Endodermal cell (in vitro differentiated cells): ENCODE measurements at regions not wholly inside any gene's neighbourhood (a gene's known extent, or its start where the extent isn't known, plus 50 kb on each side); places are given as distances from the start of the nearest gene placed in this dataset.

Experiments used
- DNase-seq: peaks from one replicate; pipeline ENCODE4 v3.0.0-alpha.2; 2017
- H3K27ac ChIP-seq: 2 replicates; pipeline ENCODE4 v1.5.1; 2013; ENCODE audit warnings: mild to moderate bottlenecking, low read depth, low read length, moderate library complexity
- H3K27me3 ChIP-seq: 2 replicates; pipeline ENCODE4 v1.6.1; 2013; ENCODE audit warnings: mild to moderate bottlenecking, low read length, moderate library complexity; ENCODE audit not compliant: insufficient read depth, control insufficient read depth, poor library complexity, severe bottlenecking
- H3K36me3 ChIP-seq: 2 replicates; pipeline ENCODE4 v1.7.0; 2013; ENCODE audit warnings: mild to moderate bottlenecking, low read length, moderate library complexity; ENCODE audit not compliant: control insufficient read depth, insufficient read depth
- H3K4me1 ChIP-seq: one replicate; pipeline ENCODE4 v1.7.0; 2013; ENCODE audit warnings: low read length; ENCODE audit not compliant: control insufficient read depth, insufficient read depth
- H3K4me3 ChIP-seq: 2 replicates; pipeline ENCODE4 v1.5.1; 2013; ENCODE audit warnings: mild to moderate bottlenecking, low read length, moderate library complexity
- H3K9ac ChIP-seq: 2 replicates; pipeline ENCODE4 v1.6.1; 2013; ENCODE audit warnings: mild to moderate bottlenecking, low read length, moderate library complexity; ENCODE audit not compliant: poor library complexity, severe bottlenecking; ENCODE audit errors: extremely low read depth
- H3K9me3 ChIP-seq: 2 replicates; pipeline ENCODE4 v1.6.1; 2013; ENCODE audit warnings: mild to moderate bottlenecking, low read length, moderate library complexity; ENCODE audit not compliant: control insufficient read depth
- H3K27ac Mint-ChIP-seq: 2 replicates; pipeline ENCODE4 v1.8.0; 2020; ENCODE audit warnings: mixed read lengths
- H3K27me3 Mint-ChIP-seq: 2 replicates; pipeline ENCODE4 v1.8.0; 2021; ENCODE audit warnings: mild to moderate bottlenecking, mixed read lengths; ENCODE audit not compliant: insufficient read depth
- H3K36me3 Mint-ChIP-seq: 2 replicates; pipeline ENCODE4 v1.8.0; 2020; ENCODE audit warnings: low read depth, mixed read lengths
- H3K4me1 Mint-ChIP-seq: 2 replicates; pipeline ENCODE4 v1.8.0; 2020; ENCODE audit warnings: mixed read lengths
- H3K4me3 Mint-ChIP-seq: 2 replicates; pipeline ENCODE4 v1.8.0; 2020; ENCODE audit warnings: mild to moderate bottlenecking, moderate library complexity, mixed read lengths
- H3K9me3 Mint-ChIP-seq: 2 replicates; pipeline ENCODE4 v1.8.0; 2020; ENCODE audit warnings: mild to moderate bottlenecking, mixed read lengths
- WGBS, 2 experiments: methylation state at CpG; one replicate each; pipeline versions ENCODE4 v1.1.5 to v1.1.7; 2013; ENCODE audit warnings: missing lambda C conversion rate in 2 of 2, mixed read lengths in 1 of 2; ENCODE audit not compliant: insufficient coverage in 1 of 2, insufficient read length in 1 of 2; 5-methylcytosine and 5-hydroxymethylcytosine counted together
- TF ChIP-seq, protein P1 (sequence below): fragments of 200-600 bp; sonication (generic); conservative IDR thresholded peaks from 2 replicates; pipeline ENCODE4 v1.5.0; 2021; ENCODE audit warnings: antibody characterized with exemption, mild to moderate bottlenecking

GRCh38 chr2:107336526-107336925, 450.6 kb upstream of the ST6GAL2 start:
- Mint-ChIP-seq H3K36me3 (no peaks in the 10 kb centered on the region), H3K27me3 (no peaks in the 10 kb centered on the region), H3K4me3 (no peak overlapping the region), H3K9me3 (no peaks in the 10 kb centered on the region), H3K4me1 (no peaks in the 10 kb centered on the region), H3K27ac (no peak overlapping the region)
- TF ChIP-seq, protein P1, sequence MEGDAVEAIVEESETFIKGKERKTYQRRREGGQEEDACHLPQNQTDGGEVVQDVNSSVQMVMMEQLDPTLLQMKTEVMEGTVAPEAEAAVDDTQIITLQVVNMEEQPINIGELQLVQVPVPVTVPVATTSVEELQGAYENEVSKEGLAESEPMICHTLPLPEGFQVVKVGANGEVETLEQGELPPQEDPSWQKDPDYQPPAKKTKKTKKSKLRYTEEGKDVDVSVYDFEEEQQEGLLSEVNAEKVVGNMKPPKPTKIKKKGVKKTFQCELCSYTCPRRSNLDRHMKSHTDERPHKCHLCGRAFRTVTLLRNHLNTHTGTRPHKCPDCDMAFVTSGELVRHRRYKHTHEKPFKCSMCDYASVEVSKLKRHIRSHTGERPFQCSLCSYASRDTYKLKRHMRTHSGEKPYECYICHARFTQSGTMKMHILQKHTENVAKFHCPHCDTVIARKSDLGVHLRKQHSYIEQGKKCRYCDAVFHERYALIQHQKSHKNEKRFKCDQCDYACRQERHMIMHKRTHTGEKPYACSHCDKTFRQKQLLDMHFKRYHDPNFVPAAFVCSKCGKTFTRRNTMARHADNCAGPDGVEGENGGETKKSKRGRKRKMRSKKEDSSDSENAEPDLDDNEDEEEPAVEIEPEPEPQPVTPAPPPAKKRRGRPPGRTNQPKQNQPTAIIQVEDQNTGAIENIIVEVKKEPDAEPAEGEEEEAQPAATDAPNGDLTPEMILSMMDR = no peak
- Histone ChIP-seq H3K4me1 (no peaks in the 10 kb centered on the region), H3K4me3 (no peak overlapping the region), H3K27me3 (no peaks in the 10 kb centered on the region), H3K27ac (no peak overlapping the region), H3K36me3 (no peaks in the 10 kb centered on the region), H3K9me3 (no peaks in the 10 kb centered on the region), H3K9ac (no peak overlapping the region)
- WGBS, 2 experiments = 89 to 93% methylated on average over 2 of the region's 2 CpGs
- no peak for DNase-seq

DNA sequence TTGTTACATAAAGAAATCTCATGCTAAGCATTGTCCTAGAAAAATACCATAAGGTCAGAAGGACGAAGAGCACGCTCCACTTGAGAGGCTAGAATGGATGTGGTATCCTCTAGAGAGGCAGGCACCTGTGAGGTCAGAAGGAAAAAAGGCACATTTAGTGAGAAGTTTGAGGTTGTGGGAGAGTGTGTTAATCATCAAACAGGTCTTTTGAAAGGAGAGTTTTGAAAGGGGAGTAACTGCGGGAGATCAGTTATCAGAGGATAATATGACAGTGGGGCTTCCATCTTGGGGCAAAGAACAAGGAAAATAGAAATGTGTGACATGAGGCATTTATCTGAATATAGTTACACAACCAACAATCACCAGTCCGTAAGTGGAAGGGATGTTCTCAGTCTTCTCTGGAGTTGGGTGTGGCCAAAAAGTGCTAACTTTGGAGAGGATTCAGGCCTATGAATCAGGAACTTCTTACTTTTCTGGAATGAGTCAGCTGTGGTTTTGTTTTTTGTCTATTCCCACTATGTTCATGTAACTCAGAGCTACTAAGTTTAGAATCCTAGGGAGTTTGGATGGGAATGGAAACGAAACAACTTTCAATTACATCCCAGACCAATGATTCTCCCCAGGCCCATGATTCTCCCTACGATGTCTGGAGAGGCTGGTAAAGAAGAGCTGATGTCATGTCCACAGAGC, 451.4 kb upstream of the ST6GAL2 start:
- Mint-ChIP-seq H3K27ac (no peak overlapping the region), H3K9me3 (peaks cover 4% of the 10 kb centered on the region), H3K27me3 (no peaks in the 10 kb centered on the region), H3K4me1 (no peaks in the 10 kb centered on the region), H3K36me3 (no peaks in the 10 kb centered on the region), H3K4me3 (no peak overlapping the region)
- TF ChIP-seq, protein P1 = no peak
- Histone ChIP-seq H3K4me3 (no peak overlapping the region), H3K27ac (no peak overlapping the region), H3K27me3 (no peaks in the 10 kb centered on the region), H3K4me1 (no peaks in the 10 kb centered on the region), H3K9me3 (no peaks in the 10 kb centered on the region), H3K36me3 (no peaks in the 10 kb centered on the region), H3K9ac (no peak overlapping the region)
- 75 to 81% methylated on average over 2 to 5 of the region's 6 CpGs for WGBS, 2 experiments
- no peak for DNase-seq

DNA sequence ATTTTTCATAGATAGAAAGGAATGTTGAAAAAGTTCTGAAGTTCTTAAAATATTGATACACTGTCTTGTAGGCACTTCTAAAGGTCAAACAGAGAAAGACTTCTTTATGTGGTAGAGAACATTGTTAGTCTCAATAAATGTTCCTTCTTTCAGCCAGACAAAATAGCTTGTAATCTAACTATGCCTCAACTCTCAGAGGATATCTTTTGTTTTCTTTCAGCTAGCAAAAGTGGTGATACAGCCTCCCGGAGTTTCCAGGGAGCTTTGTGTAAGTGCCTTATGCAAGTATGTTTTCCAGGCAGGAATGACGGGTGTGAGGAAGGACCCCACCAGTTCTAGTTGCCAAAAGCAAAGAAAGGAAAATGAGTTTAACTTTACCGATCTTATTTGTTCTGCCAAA, 452.1 kb upstream of the ST6GAL2 start:
- H3K27ac ChIP-seq = no peak overlapping the region
- H3K9me3 Mint-ChIP-seq = peaks cover 7% of the 10 kb centered on the region
- 92 to 100% methylated on average over 1 to 3 of the region's 3 CpGs for WGBS, 2 experiments

More for the DNA sequence above, 452.1 kb upstream of the ST6GAL2 start:
- DNase-seq = no peak
- Mint-ChIP-seq H3K27me3 (no peaks in the 10 kb centered on the region), H3K4me1 (no peaks in the 10 kb centered on the region), H3K27ac (no peak overlapping the region), H3K4me3 (no peak overlapping the region), H3K36me3 (no peaks in the 10 kb centered on the region)
- Histone ChIP-seq H3K27me3 (no peaks in the 10 kb centered on the region), H3K4me1 (no peaks in the 10 kb centered on the region), H3K36me3 (no peaks in the 10 kb centered on the region), H3K9ac (no peak overlapping the region), H3K9me3 (no peaks in the 10 kb centered on the region), H3K4me3 (no peak overlapping the region)
- TF ChIP-seq, protein P1 = no peak
